H54 (cell line): ENCODE measurements at regions not wholly inside any gene's neighbourhood (a gene's known extent, or its start where the extent isn't known, plus 50 kb on each side); places are given as distances from the start of the nearest gene placed in this dataset.
A peak's percentile ranks its signal among the peaks of the same experiment; 100 is the strongest.
"Not testable (repeated sequence)": the region's sequence is repeated elsewhere in the genome, so short reads cannot be mapped to it uniquely, and the experiment has no call there.

Experiments
- DNase-seq: peaks from one replicate; pipeline ENCODE4 v3.0.0; 2011; ENCODE audit warnings: low spot score, mixed read lengths; ENCODE audit not compliant: insufficient read length
- FAIRE-seq: peaks from 3 replicates; lab custom pipeline; 2011; peaks lifted over from hg19 to GRCh38; lab: Jason Lieb, UNC
- POLR2A ChIP-seq: IDR thresholded peaks from 2 replicates; pipeline ENCODE4 v1.6.1; 2011; ENCODE audit warnings: low read depth, mild to moderate bottlenecking, low read length

DNA sequence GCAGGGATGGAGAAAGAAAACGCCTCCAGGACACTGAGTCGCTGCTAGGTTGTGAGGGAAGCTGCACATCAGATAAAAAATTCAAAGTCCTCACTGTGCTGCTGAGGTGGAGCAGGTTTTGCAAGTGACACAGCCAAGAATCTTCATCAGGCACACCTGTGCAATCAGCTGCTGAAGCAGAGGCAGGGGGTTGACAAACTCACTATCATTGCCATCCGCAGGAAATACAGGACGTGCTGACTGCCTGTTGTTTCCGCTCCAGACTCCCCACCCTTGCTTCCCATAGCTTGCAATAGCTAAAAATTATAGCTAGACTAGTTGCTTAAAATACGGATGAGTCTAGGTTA is 147.8 kb upstream of the FHL2 start:
- DNase-seq (no peak), FAIRE-seq (no peak)
- TF ChIP-seq POLR2A: no peak

DNA sequence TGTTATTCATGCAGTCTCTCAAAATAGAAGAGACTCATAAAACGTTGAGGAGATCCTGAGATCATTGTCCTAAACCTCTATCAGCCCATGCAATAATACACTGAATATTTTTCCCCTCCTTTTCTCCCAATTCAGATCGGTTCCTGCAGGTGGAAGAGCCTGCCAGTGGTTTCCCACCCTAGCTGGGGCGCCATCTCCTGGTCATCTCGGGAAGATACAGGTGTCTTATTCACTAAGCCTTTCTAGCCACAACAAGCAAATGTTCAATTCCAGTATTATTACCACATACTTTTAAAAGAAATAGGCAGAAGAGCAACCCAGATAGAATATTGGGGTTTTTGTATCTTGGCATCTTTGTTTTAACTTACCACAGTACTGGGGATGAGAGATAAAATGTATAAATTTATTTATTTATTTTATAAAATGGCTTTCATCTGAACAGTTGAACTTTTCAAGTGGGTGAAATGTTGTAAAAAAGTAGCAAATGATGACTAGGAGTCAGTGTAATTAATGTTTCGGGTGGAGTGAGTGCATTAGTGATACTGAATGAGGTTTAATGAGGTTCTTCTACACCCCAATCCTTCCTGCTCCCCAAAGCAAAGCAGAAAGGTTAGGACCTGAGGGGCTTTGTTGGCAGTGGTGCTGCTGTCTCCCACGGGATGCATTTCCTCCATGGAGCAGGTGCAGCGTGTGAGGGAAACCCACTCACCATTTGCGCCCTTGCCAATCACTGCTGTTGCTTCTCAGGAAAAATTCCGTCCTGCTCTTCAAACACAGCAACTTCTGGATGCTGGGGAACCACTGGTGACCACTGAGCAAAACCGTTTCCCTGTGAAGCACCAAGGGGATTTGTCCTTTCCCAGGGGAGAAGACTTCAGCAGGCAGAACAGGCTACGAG is 147.1 kb upstream of the FHL2 start:
- DNase-seq (peak; percentile 61), FAIRE-seq (peak; percentile 78)
- TF ChIP-seq POLR2A: no peak

DNA sequence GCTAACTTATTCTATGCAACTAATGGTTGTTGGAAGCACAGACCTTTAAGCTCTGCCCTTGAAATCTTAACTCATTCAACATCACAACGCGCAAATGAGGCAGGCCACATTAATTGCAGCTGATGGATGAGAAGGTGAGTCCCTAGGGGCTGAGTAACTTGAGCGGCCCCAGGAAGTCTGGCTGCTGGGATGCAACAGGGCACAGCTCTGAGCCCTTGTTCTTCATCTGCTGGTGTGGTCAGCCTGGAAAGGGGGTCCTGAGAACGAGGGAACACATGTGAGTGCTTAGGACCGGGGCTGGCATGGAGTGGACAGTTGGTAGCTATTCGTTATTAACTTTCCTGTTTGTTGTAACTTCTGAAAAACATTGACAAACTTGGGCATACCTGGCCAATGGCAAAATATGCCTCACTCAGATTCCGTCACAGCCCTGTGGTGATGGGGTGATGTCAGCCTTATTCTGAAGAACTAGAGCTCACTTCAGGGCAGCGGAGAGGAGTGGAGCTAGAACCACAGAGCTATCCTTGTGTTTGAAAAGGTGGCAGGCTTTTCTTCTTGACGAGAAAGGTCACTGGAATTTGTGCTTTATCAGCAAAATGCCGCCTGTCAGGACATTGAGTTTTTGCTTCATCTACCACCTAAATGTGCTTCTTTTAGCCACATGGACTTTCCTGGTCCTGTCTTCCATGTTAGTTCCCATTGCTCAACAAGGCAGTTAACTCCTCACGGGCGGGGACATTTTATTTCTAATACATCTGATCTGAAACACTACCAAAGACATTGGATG is 145.9 kb upstream of the FHL2 start:
- FAIRE-seq: no peak
- DNase-seq: no peak
- no peak for TF ChIP-seq POLR2A

DNA sequence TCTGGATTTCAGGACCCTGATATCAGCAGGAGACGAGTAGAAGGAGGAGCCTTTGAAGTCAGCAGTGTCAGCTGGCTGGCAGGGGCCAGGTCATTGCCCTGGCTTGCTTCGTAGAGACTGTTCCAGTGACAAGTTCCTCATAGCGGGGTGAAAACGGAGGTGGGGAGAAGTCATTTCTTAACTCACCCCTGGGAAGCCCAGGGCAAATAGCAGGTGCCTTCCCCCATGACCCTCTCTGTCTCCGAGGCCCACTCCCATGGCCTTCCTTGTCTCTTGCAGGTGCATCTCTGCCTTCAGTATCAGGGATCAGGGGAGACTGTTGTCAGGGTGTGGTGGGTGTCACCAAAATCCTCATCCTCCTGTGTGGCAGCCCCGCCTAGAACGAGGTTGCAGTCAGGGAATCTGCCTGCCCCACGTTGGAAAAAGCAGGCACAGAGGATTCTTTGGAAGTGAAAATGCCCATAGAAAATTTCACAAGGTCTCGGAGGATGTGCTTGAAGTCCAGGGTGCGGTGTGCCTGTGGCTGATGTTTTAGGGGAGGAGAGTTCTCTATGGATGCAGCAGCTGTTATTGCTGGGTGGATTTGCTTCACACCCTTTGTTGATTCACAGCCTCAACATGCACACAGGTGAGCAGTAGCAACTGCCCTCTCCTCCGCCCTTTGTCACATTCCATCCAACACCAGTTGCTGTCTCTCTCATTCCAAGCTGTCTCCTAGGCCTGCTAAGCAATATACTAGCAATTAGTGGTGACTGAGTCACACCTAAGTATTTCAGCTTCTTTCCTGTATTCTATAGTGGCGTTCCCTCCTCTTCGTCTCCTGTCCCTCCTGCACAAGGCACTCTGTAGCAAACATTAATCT is 142.6 kb upstream of the FHL2 start:
- no peak for DNase-seq
- FAIRE-seq: no peak
- TF ChIP-seq POLR2A: no peak

DNA sequence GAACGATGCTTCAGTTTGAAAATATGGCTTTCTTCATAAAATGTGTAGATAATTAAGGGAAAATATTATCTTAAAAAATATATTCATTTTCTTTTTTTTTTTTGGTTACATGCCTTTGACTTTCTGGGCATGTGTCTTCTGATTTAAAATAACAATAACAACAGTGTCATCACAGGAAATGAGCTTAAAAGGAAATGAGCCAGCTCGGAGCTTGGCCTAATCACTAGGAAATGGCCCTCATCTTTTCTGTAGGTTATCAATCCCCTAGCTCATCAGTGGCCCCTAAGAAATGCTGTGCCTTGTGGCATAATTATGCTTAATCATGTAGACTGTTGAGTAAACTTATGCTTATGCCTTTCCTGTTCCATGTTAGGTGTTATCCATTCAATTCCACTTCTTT is 141.8 kb upstream of the FHL2 start:
- DNase-seq: no peak
- FAIRE-seq: no peak
- no peak for TF ChIP-seq POLR2A

DNA sequence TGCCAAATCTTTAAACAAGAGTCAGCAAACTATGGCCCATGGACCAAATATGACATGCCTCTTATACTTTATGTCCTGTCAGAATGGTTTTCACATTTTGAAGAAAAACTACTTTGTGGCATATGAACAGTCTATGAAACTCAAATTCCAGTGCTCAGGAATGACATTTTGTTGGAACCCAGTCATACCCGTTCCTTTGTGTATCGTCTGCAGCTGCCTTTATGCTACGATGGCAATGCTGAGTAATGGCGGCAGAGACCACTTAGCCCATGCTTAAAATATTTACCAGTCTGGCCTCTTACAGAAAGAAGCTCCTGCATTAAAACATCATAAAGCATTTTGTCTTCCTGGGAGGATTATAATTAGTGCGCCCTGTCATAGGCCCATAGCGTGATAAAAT is 140.5 kb upstream of the FHL2 start:
- FAIRE-seq: no peak

DNA sequence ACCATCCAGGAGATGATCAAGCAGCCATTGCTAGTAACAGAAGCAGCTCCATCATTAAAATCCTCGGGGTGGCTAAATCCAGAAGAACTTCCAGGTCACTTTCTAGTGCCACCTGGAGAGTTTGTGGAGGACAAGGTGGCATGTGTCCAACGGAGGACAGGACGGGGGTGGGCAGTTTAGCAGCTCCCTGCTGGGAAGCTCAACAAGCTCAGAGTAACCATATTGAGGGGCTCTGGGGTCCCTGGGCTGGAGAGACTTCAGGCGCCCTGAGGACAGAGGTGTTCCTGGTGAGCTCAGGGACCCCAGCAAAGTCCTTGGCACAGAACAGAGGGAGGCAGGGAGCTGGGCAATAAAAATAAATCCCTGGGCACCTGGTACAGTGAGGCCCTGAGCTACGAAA is 140.0 kb upstream of the FHL2 start:
- DNase-seq (no peak), FAIRE-seq (no peak)
- TF ChIP-seq POLR2A: no peak

More for the DNA sequence above, 140.5 kb upstream of the FHL2 start:
- no peak for TF ChIP-seq POLR2A
- no peak for DNase-seq

DNA sequence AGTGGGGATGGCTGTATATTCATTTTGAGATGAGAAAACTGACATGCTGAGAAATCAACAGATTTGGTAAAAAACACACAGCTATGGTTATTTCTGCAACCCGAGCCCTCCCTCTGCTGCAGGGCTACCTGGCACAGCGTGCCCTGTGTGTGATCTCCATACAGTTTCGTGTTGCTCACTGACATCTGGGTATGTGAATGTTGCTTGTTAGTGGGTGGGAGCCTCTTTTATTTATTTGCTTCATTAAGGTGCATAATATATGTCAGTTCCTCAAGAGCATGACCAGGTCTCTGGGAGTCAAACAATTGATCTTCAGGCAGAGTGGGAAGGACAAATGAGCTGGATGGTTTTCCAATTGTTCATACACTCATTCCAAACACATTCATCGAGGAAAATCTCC is 139.1 kb upstream of the FHL2 start:
- TF ChIP-seq POLR2A: no peak
- DNase-seq (no peak), FAIRE-seq (no peak)

DNA sequence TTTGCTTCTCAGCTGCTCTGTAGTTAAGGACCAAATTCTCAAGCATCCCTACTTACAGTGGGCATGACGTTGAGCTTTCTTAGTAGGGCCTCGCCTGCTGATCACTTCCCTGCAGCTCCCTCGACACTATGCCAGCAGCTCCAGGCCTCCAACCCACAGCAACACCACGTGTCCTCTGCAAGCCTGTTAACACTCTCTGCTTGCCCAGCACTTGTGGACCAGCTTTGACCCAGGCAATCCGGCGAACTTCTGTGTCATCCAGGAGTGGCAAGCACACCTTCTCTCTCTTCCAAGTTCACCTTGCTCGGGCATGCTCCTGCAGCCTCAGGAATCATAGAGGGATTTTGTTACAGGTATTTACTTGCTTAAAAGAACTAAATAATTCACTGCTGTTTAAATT is 138.6 kb upstream of the FHL2 start:
- no peak for TF ChIP-seq POLR2A
- DNase-seq (no peak), FAIRE-seq (no peak)

DNA sequence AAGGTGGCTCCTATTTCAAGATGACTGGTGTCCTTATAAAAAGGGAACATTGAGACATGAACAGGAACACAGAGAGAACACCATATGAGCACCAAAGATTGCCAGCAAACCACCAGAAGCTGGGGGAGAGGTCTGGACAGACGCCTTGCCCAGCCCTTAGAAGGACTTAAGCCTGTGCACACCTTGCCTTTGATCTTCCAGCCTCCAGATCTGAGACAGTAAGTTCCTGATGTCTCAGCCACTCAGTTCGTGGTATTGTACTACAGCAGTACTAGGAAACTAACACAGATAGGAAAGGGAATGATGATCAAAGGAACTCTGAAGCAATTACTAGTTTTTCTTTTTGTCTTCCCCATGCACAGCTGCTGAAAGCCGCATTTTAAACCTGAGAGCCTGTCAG is 137.3 kb upstream of the FHL2 start:
- TF ChIP-seq POLR2A: no peak
- DNase-seq (no peak), FAIRE-seq (no peak)

DNA sequence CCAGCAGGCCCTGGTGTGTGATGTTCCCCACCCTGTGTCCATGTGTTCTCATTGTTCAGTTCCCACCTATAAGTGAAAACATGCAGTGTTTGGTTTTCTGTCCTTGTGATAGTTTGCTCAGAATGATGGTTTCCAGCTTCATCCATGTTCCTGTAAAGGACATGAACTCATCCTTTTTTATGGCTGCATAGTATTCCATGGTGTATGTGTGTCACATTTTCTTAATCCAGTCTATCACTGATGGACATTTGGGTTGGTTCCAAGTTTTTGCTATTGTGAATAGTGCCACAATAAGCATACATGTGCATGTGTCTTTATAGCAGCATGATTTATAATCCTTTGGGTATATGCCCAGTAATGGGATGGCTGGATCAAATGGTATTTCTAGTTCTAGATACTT is 130.4 kb upstream of the FHL2 start:
- not testable (repeated sequence) for FAIRE-seq, DNase-seq

DNA sequence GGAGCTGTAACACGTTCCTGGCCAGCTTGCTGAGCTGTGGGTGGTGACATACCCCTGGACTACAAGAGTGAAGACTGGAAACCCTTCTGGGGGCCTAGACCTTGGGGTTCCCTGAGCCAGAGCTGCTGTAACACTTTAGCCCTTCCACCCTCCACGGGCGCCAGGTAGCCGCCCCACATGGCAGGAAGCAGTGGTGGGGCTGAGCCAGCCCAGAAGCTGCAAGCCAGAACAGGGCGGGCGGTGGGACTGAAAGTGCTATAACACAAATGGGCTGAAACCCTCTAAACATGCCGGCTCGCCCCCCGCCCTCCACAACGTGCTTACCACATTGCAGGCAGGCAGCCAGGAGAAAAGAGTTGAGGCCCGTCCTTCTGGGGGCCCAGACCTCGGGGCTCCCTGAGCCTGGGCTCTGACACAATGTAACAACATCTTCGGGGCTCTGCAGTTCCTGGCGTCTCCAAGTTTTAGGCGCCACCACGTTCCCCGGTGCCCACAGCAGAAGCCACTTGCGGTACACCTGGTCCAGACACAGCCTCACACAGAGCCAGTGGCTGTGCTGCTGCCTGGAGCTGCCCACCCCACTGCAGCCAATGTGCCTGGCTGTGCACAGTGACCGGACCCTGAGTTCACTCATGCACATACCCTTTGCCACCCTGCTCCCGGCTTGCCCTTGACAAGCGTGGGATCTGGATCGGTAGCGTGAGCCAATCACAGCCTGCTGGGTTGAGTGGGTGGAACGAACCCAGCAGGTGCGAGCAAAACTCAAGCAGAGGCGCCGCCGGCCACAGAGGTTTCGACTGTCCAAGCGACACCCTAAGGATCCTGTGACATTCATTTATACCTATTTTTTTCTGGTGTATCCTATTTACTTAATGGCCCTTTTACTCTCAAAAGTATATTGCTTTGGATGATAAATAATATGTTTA is 127.4 kb upstream of the FHL2 start:
- FAIRE-seq: no peak
- TF ChIP-seq POLR2A: no peak

DNA sequence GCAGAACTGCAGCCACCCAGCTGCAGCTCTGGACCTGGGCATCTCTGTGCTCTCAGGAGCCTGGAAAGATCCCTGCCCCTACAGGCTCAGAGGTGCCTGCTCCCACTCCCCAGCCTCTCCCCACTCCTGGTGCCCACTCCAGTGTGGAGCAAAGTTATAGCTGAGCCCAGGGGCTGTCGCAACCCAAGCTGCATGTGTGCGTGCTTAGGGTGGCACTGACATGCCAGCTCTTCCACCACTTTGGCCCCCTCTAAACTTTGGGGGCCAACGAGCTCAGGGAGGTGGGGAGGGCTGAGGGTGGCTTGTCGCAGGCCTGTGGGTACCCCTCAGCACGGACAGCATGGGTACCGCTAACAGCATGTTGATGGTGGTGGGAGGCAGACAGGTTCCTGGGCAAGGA is 126.3 kb upstream of the FHL2 start:
- DNase-seq (no peak), FAIRE-seq (no peak)
- no peak for TF ChIP-seq POLR2A

More for the DNA sequence above, 127.4 kb upstream of the FHL2 start:
- DNase-seq: no peak
